ENCODE measurements at regions not wholly inside any gene's neighbourhood (a gene's known extent, or its start where the extent isn't known, plus 50 kb on each side); places are given as distances from the start of the nearest gene placed in this dataset.

DNA sequence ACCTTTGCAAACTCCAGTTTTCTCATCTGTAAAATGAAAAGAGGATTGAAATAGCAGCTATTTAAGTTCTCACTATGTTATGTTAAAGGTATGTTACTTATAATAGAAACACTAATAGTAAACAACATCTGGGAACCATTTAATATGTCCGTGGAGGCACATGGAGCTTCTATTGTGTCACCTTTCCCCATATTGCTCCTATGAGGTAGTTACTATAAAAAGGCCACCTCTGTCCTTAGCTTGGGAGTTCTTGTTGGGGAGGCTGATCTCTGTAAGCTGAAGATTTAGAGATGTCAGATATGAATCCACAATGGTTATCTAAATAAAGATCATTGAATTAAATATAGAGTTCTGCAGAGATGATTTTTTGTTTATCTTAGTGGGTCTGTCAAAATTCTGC lies 125.2 kb downstream of the FHIP1A start:
- TF ChIP-seq CTCF (conservative IDR thresholded peaks at IDR 0.05; ENCODE audit: low read depth, low read length) (no peak), RCOR1 (IDR thresholded peaks at IDR 0.05; ENCODE audit: insufficient replicate concordance, low read length) (no peak), POLR2A (IDR thresholded peaks at IDR 0.05; ENCODE audit: low read depth, low read length) (no peak), SMC3 (IDR thresholded peaks at IDR 0.05; ENCODE audit: low read depth, low read length) (no peak), RFX5 (IDR thresholded peaks at IDR 0.05; ENCODE audit: low read depth, low read length) (no peak), BHLHE40 (IDR thresholded peaks at IDR 0.05; ENCODE audit: low read depth, low read length) (no peak), ELK1 (IDR thresholded peaks at IDR 0.05; ENCODE audit: borderline replicate concordance, low read depth, low read length) (no peak), RAD21 (IDR thresholded peaks at IDR 0.05; ENCODE audit: low read length) (no peak)

Data from IMR-90 (cell line).